PFSK-1 (cell line): ENCODE measurements at regions not wholly inside any gene's neighbourhood (a gene's known extent, or its start where the extent isn't known, plus 50 kb on each side); places are given as distances from the start of the nearest gene placed in this dataset.

ENCODE experiments used
- FOXP2 ChIP-seq: optimal IDR thresholded peaks from 2 replicates; pipeline ENCODE3; 2011; ENCODE audit warnings: borderline replicate concordance, control low read depth, inconsistent platforms; ENCODE audit not compliant: insufficient read depth; ENCODE audit errors: extremely low read length, extremely low read depth
- POLR2AphosphoS5 ChIP-seq: IDR thresholded peaks from 2 replicates; pipeline ENCODE4 v1.6.1; 2012; ENCODE audit warnings: low read depth, mild to moderate bottlenecking, control low read depth, low read length, moderate library complexity
- REST ChIP-seq, 2 experiments: IDR thresholded peaks; 2 replicates each; pipeline versions ENCODE4 v1.6.1 to v1.8.0; 2011 to 2012; ENCODE audit warnings: low read depth in 2 of 2, low read length in 2 of 2, control low read depth in 1 of 2, inconsistent platforms in 1 of 2, mild to moderate bottlenecking in 1 of 2, moderate library complexity in 1 of 2; ENCODE audit not compliant: insufficient read depth in 1 of 2
- TAF1 ChIP-seq: IDR thresholded peaks from 2 replicates; pipeline ENCODE4 v1.6.1; 2012; ENCODE audit warnings: low read length, control low read depth, borderline replicate concordance; ENCODE audit not compliant: insufficient read depth

DNA sequence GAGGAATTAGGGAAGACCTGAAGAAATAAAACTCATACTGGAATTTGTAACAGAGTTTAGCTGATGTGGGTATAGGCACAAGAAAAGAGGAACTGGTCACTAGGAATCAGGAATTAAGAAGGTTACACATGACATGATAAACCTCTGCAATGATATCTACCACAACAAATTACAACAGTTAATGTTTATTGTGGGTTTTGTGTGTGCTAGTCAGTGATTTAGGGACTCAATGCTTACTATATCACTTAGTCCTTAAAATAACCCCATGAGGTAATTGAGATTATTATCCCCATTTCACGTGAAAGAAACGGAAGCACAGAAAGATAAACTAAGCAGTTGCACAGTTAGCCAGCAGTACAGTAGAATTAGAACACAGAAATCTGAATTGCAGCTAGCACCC is 415.8 kb upstream of the ZEB2 start:
- TF ChIP-seq TAF1 (no peak), POLR2AphosphoS5 (no peak), REST (IDR thresholded peaks at IDR 0.05; ENCODE audit: insufficient read depth in 1 of 2, low read depth in 2 of 2, low read length in 2 of 2) (no peak), FOXP2 (no peak)
